ENCODE measurements at regions not wholly inside any gene's neighbourhood (a gene's known extent, or its start where the extent isn't known, plus 50 kb on each side); places are given as distances from the start of the nearest gene placed in this dataset.

GRCh38 chr3:30186741-30187219, 419.6 kb upstream of the TGFBR2 start:
- Mint-ChIP-seq H3K4me1 (peaks cover 16% of the 10 kb centered on the region), H3K4me3 (no peak overlapping the region), H3K9me3 (no peaks in the 10 kb centered on the region), H3K36me3 (peaks cover 2% of the 10 kb centered on the region), H3K27me3 (ENCODE audit: insufficient read depth, low read depth) (no peaks in the 10 kb centered on the region), H3K27ac (no peak overlapping the region)
- TF ChIP-seq, protein P1, sequence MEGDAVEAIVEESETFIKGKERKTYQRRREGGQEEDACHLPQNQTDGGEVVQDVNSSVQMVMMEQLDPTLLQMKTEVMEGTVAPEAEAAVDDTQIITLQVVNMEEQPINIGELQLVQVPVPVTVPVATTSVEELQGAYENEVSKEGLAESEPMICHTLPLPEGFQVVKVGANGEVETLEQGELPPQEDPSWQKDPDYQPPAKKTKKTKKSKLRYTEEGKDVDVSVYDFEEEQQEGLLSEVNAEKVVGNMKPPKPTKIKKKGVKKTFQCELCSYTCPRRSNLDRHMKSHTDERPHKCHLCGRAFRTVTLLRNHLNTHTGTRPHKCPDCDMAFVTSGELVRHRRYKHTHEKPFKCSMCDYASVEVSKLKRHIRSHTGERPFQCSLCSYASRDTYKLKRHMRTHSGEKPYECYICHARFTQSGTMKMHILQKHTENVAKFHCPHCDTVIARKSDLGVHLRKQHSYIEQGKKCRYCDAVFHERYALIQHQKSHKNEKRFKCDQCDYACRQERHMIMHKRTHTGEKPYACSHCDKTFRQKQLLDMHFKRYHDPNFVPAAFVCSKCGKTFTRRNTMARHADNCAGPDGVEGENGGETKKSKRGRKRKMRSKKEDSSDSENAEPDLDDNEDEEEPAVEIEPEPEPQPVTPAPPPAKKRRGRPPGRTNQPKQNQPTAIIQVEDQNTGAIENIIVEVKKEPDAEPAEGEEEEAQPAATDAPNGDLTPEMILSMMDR (IDR thresholded peaks at IDR 0.05), result no peak
- TF ChIP-seq EZH2 (IDR thresholded peaks at IDR 0.05) (no peak), EZH2phosphoT487 (IDR thresholded peaks at IDR 0.05) (no peak)
- DNase-seq (ENCODE audit: low spot score), result no peak
- no peaks in the 10 kb centered on the region for H3F3A ChIP-seq (ENCODE audit: low read depth)
- no peak overlapping the region for H3K9ac ChIP-seq
- H3K27me3 ChIP-seq, result no peaks in the 10 kb centered on the region
- no peak overlapping the region for H3K27ac ChIP-seq
- H3K36me3 ChIP-seq, result no peaks in the 10 kb centered on the region
- no peak overlapping the region for H3K4me2 ChIP-seq
- no peaks in the 10 kb centered on the region for H3K9me3 ChIP-seq (ENCODE audit: low read depth)
- H2AFZ ChIP-seq (replicated peaks), result no peak overlapping the region
- H3K4me3 ChIP-seq, result no peak overlapping the region
- H3K4me1 ChIP-seq, result no peaks in the 10 kb centered on the region
- H4K20me1 ChIP-seq (ENCODE audit: low read depth), result no peaks in the 10 kb centered on the region
- no peaks in the 10 kb centered on the region for H3K79me2 ChIP-seq (ENCODE audit: low read depth)

- no peak overlapping the region for H3K4me3 Mint-ChIP-seq
- H4K20me1 ChIP-seq (ENCODE audit: low read depth), result no peaks in the 10 kb centered on the region
- H3K27me3 ChIP-seq, result no peaks in the 10 kb centered on the region
- no peak for DNase-seq (ENCODE audit: low spot score)
- no peak overlapping the region for H3K4me2 ChIP-seq
- H3K9me3 ChIP-seq (ENCODE audit: low read depth), result no peaks in the 10 kb centered on the region
- no peak overlapping the region for H3K27ac Mint-ChIP-seq
- H2AFZ ChIP-seq (replicated peaks), result no peak overlapping the region
- no peak overlapping the region for H3K9ac ChIP-seq
- no peaks in the 10 kb centered on the region for H3K36me3 Mint-ChIP-seq
- H3K36me3 ChIP-seq, result no peaks in the 10 kb centered on the region
- H3K4me1 Mint-ChIP-seq, result peaks cover 13% of the 10 kb centered on the region
- H3K4me1 ChIP-seq, result no peaks in the 10 kb centered on the region
- H3K9me3 Mint-ChIP-seq, result no peaks in the 10 kb centered on the region
- TF ChIP-seq EZH2 (IDR thresholded peaks at IDR 0.05), result no peak
- TF ChIP-seq, protein P1 (IDR thresholded peaks at IDR 0.05), result no peak
- no peak for TF ChIP-seq EZH2phosphoT487 (IDR thresholded peaks at IDR 0.05)
- H3K27me3 Mint-ChIP-seq (ENCODE audit: insufficient read depth, low read depth), result no peaks in the 10 kb centered on the region
- no peaks in the 10 kb centered on the region for H3K79me2 ChIP-seq (ENCODE audit: low read depth)
- no peak overlapping the region for H3K4me3 ChIP-seq
- no peak overlapping the region for H3K27ac ChIP-seq
- H3F3A ChIP-seq (ENCODE audit: low read depth), result no peaks in the 10 kb centered on the region
Measured at GRCh38 chr3:30187366-30187765, 419.0 kb upstream of the TGFBR2 start.

DNA sequence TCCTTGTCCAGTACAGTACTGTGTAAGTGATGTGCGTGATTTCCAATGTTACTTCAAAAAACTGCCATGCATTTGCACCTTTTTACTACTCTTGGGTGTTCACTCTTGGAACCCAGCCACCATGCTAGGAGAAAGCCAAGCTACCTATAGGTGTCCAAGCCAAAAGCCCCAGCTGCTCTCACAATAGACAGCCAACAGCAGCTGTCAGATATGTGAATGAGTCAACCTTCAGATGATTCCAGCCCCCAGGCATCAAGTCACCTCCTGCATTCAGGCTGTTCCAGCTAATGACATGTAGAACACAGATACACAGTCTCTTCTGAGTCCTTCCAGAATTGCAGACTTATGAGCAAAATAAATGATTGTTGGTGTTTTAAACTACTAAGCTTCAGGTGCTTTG, 417.7 kb upstream of the TGFBR2 start:
- H3K4me1 Mint-ChIP-seq, result peaks cover 6% of the 10 kb centered on the region
- H2AFZ ChIP-seq (replicated peaks), result no peak overlapping the region
- no peak overlapping the region for H3K27ac Mint-ChIP-seq
- H3K4me3 ChIP-seq, result no peak overlapping the region
- H3F3A ChIP-seq (ENCODE audit: low read depth), result no peaks in the 10 kb centered on the region
- no peaks in the 10 kb centered on the region for H3K27me3 ChIP-seq
- no peaks in the 10 kb centered on the region for H3K27me3 Mint-ChIP-seq (ENCODE audit: insufficient read depth, low read depth)
- no peak overlapping the region for H3K9ac ChIP-seq
- H3K9me3 Mint-ChIP-seq, result no peaks in the 10 kb centered on the region
- no peaks in the 10 kb centered on the region for H3K9me3 ChIP-seq (ENCODE audit: low read depth)
- H3K4me2 ChIP-seq, result no peak overlapping the region
- no peaks in the 10 kb centered on the region for H3K4me1 ChIP-seq
- TF ChIP-seq EZH2 (IDR thresholded peaks at IDR 0.05), result no peak
- TF ChIP-seq, protein P1 (IDR thresholded peaks at IDR 0.05), result no peak
- no peak for TF ChIP-seq EZH2phosphoT487 (IDR thresholded peaks at IDR 0.05)
- H3K79me2 ChIP-seq (ENCODE audit: low read depth), result no peaks in the 10 kb centered on the region
- no peaks in the 10 kb centered on the region for H3K36me3 Mint-ChIP-seq
- no peaks in the 10 kb centered on the region for H4K20me1 ChIP-seq (ENCODE audit: low read depth)
- no peak for DNase-seq (ENCODE audit: low spot score)
- H3K27ac ChIP-seq, result no peak overlapping the region
- no peak overlapping the region for H3K4me3 Mint-ChIP-seq
- no peaks in the 10 kb centered on the region for H3K36me3 ChIP-seq

Measured in neural progenitor cell (in vitro differentiated cells).